GM19395 (cell line): ENCODE measurements at regions not wholly inside any gene's neighbourhood (a gene's known extent, or its start where the extent isn't known, plus 50 kb on each side); places are given as distances from the start of the nearest gene placed in this dataset.
"Not testable (repeated sequence)": the region's sequence is repeated elsewhere in the genome, so short reads cannot be mapped to it uniquely, and the experiment has no call there.

Experiments
- ATAC-seq: cut with Tn5 transposase; IDR thresholded peaks from one replicate; pipeline ENCODE4 v1.9.1; 2021; ENCODE audit warnings: mild to moderate bottlenecking, moderate library complexity; ENCODE audit not compliant: unreplicated experiment

DNA sequence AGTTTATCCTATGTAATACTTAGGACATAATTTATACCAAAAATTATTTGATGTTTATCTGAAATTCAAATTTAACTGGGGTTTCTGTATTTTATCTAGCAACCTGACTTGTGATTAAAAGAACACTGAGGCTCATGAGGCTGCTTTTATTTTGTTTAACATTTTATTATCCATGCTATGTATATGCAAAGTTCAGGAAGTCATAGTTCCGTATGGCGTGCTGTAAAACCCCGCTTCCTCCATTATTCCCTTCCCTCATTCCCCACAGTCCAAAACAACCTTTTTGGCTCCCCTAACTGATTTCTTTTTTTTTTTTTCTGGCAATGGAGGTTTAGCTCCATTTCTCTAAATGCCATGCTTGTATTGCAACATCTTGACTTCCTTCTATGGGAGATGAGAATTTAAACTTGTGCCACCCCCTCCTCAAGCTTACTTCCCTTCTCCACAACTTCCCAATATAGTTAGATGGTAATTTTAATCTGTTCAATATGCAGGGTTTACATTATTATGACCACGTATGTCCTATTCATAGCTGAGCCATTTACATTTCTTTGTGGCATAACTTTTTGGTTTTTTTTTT, 138.0 kb upstream of the DNAH14 start:
- no peak for ATAC-seq

DNA sequence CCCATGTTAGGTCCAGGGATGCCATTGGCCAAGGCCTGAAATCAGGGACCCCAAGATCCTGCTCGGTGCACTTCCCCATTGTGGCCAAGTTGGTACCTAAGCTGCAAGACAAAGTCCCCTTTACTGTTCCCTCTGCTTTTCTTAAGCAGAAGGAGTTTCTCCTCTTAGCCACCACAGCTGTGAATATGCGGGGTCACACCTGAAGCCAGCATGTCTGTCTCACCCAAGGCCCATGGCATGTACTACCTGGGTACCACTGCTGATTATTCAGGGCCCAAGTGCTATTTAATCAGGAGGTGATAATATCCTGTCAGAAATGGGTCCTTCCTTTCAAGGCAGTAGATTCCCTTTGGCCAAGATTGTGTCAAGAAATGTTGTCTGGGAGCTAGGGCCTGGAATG, 133.9 kb upstream of the DNAH14 start:
- ATAC-seq: no peak

DNA sequence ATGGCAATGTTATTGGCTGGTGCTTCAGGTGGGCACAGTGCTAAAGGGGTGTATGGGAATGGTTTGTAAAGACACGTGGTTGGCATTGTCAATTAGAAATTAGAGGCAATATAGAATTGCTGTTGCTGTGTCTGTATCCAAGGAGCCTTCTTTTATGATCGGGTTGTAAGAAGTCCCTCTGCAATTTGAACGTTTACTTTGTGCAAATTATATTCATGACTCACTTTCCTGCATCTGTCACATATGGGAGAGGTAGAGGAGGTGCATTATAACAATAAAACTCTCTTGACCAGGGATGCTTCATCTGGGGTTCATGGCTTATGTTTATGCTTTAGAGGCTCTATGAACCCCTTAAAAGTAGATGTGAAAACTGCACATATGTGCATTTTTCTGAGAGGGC, 130.4 kb upstream of the DNAH14 start:
- no peak for ATAC-seq

DNA sequence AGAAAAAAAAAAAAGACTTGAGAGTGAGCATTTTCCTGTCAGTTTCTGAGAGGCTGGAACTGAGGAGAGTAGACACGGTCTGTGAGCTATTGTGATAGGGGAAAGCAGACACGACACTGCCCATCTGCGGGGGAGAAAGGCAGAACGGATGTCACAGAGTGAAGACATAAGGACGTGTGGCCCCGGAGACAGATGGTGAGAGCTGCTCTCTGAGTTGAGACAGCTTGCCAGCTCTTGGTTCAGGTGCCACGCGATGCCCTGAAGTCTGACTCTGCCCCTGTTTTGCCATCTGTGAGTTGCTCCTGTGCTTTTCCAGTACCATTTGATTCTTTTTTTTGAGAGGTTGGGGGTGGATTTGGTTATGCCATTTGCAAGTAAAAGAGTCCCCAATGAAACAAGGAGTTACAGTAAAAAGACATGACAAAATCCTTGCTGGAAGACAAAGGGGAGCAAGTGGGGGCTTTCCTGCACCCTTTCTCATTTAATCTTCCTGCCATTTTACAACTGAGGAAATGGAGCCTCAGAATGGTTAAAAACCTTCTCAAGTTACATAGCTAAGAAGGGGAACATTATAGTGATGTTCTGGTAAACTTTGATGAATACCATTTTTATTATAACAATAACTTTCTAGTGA, 128.9 kb upstream of the DNAH14 start:
- no peak for ATAC-seq

DNA sequence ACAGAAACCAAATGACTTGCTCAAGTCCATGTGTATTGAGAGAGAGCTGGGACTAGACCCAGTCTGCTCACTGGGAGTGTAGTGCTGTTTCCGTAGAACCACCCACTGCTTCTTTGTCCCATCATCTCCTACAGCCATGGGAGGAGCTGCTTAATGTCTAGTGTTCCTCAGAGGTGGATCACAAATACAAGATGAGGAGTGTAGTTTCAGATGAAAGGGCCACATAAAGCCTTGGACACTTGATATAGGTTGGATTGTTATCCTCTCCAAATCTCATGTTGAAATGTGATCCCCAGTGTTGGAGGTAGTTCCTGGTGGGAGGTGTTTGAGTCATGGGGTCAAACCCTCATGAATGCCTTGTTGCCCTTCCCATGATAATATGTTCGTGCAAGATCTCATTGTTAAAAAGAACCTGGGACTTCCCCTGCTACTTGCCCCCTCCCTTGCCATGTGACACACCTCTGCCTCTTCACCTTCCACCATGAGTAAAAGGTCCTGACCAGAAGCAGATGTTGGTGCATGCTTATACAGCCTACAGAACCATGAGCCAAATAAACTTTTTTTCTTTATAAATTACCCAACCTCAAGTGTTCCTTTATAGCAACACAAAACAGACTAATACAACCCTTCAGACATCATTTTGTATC, 127.5 kb upstream of the DNAH14 start:
- ATAC-seq: no peak

DNA sequence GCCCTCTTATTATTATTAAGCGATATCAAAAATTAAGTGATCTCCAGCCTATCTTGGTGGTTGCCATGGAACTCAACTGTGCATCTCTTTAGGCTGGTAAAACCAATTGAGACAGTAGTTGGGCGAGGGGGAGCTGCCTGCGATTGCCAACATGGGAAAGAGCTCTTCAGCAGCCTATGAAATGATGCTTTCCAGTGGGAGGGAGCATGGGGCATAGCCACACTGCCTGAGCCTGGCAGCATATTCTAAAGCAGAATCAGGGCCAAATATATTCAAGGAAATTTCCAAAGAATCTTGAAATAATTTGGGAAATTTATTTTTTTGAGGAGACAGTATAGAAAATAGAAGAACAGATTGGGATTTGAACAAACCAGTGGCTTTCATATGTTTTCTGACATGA, 126.9 kb upstream of the DNAH14 start:
- no peak for ATAC-seq

DNA sequence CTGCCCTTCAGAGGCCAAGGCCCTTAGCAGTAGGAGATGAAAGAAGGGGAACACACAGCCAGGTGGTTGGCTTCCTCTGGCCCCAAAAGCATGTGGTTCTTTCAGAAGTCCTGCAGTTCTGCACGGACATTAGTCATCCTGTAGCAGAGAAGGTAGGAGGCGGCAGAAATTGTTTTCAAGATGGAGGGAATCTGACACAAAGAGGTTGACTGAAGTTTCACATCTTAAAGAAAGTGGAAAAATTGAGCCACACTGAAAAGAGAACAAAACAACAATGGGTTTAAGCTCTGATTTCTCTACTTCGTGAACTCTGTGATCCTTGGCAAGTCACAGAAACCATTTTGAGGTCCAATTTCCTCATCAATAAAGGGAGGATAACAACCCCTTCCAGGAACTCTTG, 125.3 kb upstream of the DNAH14 start:
- ATAC-seq: no peak

DNA sequence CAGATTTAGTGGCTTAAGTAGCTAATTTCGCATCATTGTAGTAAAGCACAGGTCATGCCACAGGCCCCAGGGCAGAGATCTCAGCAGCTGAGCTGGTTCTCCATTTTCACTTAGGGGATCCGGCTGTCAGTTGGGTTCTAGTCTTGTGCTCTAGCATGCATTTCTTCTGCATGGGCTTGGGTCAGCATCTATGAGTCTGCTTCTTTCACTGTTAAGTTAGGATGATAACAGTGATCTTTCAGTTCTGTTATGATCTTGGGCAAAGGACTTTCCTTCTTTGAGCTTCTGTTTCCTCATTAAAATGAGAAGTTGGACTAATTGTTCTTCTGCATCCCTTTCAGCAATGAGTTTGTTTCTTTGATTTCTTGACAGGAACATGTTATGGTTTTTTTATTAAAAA, 123.6 kb upstream of the DNAH14 start:
- ATAC-seq: no peak

DNA sequence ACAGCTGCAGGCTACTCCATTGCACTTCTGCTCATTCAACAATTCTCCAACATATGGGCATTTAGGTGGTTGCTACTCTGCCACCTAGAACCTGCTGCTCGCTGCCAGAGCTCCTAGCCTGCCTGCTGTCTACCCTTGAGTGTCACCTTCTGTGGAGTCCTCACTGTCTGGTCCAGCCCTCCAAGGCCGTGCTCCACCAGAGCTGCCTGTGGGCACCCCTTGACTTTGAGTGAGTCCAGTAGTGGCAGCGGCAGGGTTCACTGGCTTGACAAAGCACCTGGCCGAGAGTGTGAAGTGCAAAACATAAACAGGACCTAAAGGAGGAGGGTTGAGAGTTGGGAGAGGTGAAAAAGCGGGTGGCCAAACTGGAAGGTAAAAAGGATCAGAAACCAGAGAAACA, 120.3 kb upstream of the DNAH14 start:
- ATAC-seq: no peak

DNA sequence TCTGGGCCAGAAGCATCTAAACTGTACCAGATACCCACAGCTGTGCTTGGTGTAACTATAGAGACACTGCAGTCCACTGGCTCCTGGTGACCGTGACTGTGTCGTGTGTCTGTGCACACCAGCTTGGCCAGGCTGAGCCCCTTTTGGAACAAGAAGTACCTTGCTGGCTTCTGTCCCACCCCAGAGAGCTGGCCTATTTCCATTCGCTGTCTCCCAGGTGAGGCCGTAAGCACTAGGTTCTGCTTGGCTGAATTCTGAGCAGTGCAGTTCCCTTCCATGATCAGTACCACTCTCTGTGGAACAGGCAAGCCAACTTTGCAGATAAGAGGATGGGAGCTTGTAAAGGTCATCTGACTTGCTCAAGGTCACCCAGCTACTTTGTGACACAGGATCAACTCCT, 119.9 kb upstream of the DNAH14 start:
- ATAC-seq: no peak

DNA sequence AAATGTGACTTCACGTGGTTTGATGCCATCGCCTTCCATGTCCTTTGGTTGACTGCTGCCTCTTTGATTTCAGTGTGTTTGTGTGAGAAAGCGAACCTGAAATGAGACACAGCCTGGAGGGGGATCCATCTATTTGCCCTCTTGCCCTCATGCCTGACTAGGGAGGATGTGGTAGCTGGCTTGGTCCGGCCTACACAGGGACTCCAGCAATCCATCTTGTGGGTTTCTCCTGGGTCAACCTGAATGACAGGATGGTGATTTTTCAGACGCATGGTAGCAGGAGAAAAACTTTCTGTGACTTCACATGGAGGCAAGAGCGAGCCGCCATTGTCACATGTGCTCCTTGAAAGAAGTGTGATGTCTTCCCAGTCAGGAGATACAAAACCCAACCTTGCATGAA, 117.9 kb upstream of the DNAH14 start:
- ATAC-seq: no peak

DNA sequence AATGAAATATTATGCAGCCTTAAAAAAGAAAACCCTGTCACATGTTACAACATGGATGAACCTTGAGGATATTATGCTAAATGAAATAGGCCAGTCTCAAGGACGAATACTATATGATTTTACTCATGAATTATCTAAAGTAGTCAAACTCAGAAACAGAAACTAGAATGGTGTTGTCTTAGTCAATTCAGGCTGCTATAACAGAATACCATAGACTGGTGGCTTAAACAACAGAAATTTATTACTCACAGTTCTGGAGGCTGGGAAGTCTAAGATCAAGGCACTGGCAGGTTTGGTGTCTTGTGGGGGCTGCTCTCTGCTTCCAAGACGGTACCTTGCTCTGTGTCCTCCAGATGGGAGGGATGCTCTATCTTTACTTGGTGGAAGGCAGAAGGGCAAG, 113.8 kb upstream of the DNAH14 start:
- ATAC-seq: peak; percentile 19

DNA sequence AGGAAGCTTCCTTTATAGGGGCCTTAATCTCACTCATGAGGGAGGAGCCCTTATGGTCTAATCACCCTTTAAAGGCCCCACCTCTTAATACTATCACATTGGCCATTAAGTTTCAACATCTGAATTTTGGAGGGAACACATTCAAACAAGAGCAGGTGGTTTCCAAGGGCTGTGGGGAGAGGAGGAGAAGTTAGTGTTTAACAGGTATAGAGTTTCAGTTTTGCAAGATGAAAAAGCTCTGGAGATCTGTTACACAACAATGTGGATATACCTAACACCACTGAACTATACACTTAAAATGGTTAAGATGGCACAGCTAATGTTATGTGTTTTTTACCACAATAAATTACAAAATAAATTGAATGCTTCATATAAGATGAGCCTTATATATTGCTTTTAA, 113.4 kb upstream of the DNAH14 start:
- peak; percentile 56 for ATAC-seq

DNA sequence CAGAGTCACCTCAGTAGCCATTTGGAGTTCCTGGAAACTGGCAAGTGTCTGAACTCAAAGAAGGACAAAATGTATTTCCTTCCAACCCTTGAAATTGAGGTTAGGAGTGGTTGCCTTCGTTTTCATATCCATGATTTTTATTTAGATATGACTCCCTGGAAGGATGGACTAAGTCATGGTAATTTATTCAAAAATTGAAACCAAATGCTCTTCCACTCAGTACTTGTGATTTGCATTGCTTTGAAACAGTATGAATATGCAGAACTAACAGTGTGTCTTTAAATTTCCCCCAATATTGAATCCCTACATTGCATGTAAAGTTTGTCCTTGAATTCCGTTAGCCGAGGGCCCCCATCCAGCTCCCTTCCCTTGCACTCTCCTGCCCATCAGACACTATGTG, 112.1 kb upstream of the DNAH14 start:
- no peak for ATAC-seq

DNA sequence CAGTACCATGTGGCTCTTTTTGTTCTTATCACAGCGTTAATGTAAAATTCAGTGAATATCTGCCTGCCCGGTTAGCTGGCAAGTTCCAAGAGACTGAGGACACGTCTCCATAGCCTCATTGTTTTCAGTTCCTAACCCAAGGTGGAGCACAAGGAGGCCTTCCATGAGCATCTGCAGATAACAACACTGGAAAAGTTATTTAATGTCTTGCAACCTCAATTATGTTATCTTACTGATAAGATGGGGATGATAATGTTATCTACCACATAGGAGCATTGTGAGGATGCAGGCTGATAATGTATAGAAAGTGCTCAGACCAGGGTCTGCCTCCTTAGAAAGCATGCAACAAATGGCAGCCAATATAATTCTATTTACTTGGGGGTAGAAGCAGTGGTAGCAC, 109.6 kb upstream of the DNAH14 start:
- ATAC-seq: no peak

DNA sequence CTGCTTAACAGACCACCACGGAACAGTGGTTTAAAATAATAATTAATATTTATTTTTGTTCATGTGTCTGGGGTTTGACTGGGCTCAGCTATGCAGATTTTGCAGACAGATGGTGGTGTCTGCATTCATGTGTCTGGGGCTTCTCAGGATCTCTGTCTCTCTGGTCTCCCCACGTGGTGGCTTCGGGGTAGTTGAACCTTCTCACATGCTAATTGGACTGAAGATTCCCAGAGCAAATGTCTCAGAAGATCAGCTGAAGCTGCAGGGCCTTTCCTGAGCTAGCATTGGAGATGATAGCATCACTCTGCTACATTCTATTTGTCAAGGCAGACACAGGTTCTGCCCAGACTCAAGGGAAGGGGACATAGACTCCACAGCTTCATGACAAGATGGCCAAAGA, 109.1 kb upstream of the DNAH14 start:
- ATAC-seq: no peak

DNA sequence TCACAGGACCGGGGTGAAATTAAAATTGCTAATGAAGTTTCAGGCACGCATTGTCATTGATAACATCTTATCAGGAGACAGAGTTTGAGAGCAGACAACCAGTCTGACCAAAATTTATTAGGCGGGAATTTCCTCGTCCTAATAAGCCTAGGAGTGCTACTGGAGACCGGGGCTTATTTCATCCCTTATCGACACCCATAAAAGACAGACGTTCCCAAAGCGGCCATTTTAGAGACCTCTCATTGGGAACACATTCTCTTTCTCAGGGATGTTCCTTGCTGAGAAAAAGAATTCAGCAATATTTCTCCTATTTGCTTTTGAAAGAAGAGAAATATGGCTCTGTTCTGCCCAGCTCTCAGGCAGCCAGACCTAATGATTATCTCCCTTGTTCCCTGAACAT, 107.7 kb upstream of the DNAH14 start:
- ATAC-seq: not testable (repeated sequence)

DNA sequence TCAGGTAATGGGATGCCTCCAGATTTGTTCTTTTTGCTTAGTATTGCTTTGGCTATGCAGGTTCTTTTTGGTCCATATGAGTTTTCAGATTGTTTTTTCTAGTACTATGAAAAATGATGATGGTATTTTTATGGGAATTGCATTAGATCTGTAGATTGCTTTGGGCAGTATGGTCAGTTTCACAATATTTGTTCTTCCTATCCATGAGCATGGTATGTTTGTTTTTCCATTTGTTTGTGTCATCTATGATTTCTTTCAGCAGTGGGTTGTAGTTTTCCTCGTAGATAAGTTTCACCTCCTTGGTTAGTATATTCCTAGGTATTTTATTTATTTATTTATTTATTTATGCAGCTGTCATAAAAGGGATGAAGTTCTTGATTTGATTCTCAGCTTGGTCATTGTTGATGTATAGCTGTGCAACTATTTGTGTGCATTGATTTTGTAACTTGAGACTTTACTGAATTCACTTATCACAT, 103.9 kb upstream of the DNAH14 start:
- no peak for ATAC-seq

DNA sequence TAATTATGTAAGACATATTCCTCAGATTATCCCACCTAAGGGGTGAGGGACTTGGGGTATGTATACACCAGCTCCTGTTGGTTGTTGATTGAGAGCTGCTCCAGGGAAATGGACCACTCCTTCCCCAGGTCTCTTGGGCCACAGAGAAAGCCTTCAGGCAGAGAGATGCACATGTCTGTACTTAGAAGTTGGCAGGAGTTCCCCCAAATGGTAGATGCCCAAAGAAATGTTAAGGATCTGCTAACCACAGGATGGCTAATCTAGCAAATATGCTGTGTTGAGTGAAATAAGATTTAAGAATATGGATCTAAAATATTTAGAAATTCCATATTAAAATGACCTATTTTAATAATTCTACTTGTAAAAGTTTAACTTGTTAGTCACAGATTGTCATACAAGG, 100.8 kb upstream of the DNAH14 start:
- no peak for ATAC-seq

DNA sequence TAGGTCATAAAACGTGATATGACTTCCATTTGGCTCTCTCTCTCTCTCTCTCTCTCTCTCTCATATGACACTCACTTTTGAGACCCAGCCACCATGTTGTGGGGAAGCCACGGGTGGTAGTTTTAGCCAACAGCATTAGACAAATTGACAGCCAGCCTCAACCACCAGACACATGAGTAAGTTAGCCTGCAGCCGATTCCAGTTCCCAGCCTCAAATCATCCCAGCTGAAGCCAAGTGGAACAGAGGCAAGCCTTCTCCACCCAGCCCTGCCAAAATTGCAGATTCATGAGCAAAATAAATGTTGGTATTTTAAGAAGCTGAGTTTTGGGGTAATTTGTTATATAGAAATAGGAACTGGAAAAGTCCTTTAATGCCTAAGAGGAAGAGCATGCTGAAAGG, 98.0 kb upstream of the DNAH14 start:
- ATAC-seq: no peak

DNA sequence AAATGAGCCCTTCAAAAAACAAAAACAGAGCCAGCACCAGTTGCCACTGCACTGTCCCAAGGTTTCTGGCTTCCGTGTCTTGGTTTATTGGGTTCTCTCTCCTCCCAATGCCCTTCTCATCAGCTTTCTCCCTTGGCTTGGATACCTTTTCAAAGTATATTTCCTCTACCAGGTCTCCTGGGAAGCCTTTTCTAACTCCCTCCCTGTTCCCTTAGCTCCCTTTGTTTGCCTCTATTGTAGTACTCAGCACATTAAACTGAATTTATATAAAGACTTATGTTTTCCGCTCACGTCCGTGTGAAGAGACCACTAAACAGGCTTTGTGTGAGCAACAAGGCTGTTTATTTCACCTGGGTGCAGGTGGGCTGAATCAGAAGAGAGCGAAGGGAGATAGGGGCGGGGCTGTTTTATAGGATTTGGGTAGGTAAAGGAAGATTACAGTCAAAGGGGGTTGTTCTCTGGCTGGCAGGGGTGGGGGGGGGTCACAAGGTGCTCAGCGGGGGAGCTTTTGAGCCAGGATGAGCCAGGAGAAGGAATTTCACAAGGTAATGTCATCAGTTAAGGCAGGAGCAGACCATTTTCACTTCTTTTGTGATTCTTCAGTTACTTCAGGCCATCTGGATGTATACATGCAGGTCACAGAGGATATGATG, 89.7 kb upstream of the DNAH14 start:
- not testable (repeated sequence) for ATAC-seq

DNA sequence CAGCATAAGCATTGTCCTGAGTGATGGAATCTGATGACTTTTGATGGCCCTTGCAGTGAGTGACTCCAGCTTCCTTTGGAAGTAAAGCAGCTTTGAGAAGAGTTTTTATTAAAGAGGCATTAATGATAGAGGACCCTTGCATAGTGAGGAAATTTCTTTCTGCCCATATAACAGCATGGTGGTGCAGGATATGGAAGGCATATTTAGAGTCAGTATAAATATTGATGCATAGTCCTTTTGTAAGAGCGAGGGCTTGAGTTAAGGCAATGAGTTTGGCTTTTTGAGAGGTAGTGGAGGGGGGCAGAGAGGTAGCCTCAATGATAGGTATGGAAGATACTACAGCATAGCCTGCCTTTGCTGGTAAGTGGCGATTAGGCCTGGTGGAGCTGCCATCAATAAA, 87.7 kb upstream of the DNAH14 start:
- ATAC-seq: not testable (repeated sequence)
